Astrocyte of the cerebellum (primary cell): ENCODE measurements at regions not wholly inside any gene's neighbourhood (a gene's known extent, or its start where the extent isn't known, plus 50 kb on each side); places are given as distances from the start of the nearest gene placed in this dataset.
"Not testable (repeated sequence)": the region's sequence is repeated elsewhere in the genome, so short reads cannot be mapped to it uniquely, and the experiment has no call there.

Experiments
- DNase-seq: peaks from one replicate; pipeline ENCODE4 v3.0.0-alpha.2; 2011; ENCODE audit warnings: low read depth
- H3K4me3 ChIP-seq: 2 replicates; pipeline ENCODE4 v1.5.1; 2011; ENCODE audit warnings: mild to moderate bottlenecking, low read depth, low read length, moderate library complexity
- CTCF ChIP-seq: IDR thresholded peaks from 2 replicates; pipeline ENCODE4 v1.5.1; 2012; ENCODE audit warnings: low read length, low read depth, moderate library complexity, mild to moderate bottlenecking; ENCODE audit errors: missing control alignments
- in situ Hi-C: cut with HindIII; loops from 2 replicates; pipeline ENCODE4 v1.10.0; 2017; ENCODE audit warnings: low sequenced_read_pairs

DNA sequence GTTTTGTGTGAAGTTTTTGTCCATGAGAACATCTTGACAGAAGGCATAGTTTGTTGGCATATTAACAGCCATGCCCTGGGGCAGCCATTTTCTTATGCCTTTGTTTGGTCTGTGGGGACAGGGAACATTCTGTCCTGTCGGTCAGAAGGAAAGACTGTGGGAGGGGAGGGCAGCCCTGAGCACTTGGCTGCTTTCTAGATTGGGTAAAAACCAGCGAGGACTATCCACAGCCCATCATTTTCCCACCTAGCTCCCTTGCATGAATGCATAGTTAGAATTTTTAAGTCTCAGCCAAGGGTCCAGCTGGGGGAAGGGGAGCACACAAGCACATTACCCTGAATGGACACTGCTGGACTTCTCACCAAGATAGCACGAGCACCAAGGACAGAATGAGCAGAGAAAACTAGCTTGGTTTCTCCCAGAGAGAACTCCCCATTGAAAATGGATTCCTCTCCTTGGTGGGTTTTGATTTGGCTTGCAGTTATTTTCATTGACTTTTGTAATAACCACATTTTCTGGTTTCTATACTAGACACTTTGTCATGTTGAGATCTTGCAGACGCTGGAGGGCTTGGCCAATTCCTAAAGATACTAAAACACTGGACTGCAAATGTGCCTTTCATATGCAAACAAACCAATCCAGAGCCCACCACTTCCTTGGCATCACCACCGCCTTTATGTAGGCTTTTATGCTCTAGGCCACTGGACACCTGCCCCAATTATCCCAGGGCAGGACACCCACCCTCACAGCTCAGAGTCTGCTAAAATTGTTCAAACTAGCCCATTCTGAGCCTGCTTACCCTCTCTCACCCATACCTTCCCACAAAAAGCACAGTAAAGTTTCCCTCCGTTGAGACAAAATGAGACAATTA lies 129.9 kb downstream of the BOD1 start:
- in situ Hi-C loops = no loop called here
- no peak overlapping the region for H3K4me3 ChIP-seq
- DNase-seq = no peak
- TF ChIP-seq CTCF = no peak

- no peak for TF ChIP-seq CTCF
- in situ Hi-C loops = no loop called here
- no peak overlapping the region for H3K4me3 ChIP-seq
- DNase-seq = no peak
Measured at GRCh38 chr5:173484569-173484968, 131.9 kb downstream of the BOD1 start.

DNA sequence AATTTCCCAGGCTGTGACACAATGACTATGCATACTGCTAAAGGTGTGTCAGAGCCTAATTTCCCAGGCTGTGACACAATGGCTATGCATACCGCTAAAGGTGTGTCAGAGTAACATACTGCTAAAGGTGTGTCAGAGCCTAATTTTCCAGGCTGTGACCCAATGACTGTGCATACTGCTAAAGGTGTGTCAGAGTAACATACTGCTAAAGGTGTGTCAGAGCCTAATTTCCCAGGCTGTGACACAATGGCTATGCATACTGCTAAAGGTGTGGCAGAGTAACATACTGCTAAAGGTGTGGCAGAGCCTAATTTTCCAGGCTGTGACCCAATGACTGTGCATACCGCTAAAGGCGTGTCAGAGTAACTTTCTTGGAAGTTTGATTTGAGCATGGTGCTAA lies 132.9 kb downstream of the BOD1 start:
- H3K4me3 ChIP-seq, in situ Hi-C loops, DNase-seq: not testable (repeated sequence)

DNA sequence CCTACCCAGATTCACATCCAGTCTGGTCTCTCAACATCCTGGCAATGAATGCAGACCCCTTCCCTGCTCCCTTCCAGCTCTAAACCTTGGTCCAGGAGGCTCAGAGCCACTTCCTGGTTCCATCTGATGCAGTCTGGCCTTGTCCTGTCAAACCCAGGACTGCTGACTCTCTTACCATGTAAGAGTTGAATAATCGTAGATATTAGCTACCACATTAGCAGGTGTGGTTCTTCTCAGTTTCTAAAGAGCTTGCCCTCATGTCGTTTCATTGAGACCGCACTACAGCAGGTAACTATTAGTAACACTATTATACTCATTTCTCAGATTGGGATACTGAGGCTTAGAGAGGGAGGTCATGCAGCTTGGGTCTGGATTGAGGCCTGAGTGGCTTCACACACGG lies 133.3 kb downstream of the BOD1 start:
- in situ Hi-C loops = no loop called here
- no peak for TF ChIP-seq CTCF
- no peak for DNase-seq
- no peak overlapping the region for H3K4me3 ChIP-seq

- TF ChIP-seq CTCF = no peak
- no peak for DNase-seq
- in situ Hi-C loops = no loop called here
- no peak overlapping the region for H3K4me3 ChIP-seq
Measured at GRCh38 chr5:173481821-173482220, 134.6 kb downstream of the BOD1 start.

DNA sequence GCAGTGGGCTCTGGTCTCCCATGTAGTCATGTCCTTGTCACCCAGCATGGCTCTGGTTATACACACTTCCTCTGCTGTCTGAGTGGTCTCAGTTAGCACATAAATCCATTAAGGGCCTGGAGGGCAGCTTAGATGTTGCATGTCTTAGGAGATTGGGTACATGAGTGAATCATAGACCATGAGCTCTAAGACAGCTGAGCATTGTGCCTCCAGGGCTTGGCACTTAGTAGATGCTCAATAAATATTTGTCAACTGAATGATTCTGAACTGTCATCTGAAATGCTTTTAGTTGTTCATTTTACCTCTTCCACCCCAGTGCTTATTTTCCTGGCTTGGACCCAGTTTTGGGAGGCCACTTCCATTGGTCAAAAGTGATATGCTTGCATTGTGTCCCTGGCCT lies 135.6 kb downstream of the BOD1 start:
- no peak overlapping the region for H3K4me3 ChIP-seq
- no peak for DNase-seq
- in situ Hi-C loops = no loop called here
- TF ChIP-seq CTCF = no peak

DNA sequence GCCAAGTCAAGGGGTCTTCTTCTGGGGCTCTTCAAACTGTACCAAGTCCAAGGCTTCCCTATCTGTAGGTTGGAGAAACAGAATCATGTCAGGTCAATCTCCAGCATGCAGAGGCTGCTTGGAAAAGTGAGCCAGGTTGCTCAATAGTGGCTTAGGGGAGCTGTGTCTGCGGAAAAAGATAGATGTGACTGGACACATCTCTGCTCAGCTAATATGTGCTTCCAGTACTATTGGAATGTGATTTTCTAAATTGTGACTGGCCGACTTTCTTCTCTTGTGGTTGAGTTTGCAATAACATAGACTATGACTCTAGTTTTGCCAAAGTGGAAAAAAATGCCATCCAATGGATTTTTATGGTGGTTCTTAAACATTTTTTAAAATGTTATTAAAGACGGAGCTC lies 136.7 kb downstream of the BOD1 start:
- no peak overlapping the region for H3K4me3 ChIP-seq
- no peak for TF ChIP-seq CTCF
- in situ Hi-C loops = no loop called here
- DNase-seq = no peak
